ENCODE measurements at regions not wholly inside any gene's neighbourhood (a gene's known extent, or its start where the extent isn't known, plus 50 kb on each side); places are given as distances from the start of the nearest gene placed in this dataset.

DNA sequence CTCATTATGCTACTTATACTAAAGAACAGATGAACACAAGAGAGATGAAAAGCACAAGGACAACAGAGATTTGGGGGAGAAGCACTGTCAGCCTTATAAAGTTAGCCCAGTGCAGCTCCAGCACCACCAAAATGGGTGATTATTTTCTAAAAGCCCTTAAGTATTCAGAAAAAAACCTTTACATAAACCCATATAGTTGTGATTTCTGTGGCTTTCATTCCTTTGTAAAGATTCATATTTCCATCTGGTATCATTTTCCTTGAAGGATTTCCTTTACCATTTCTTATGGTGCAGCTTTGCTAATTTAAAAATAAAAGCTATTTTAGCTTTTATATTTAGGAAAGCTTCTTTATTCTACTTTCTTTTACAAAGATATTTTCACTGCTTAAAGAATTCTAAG is 311.0 kb downstream of the TMEM167A start:
- no peak for DNase-seq (ENCODE audit: low read depth, low spot score)
- no peak overlapping the region for H3K27ac Mint-ChIP-seq (ENCODE audit: unreplicated experiment)
- H3K4me1 Mint-ChIP-seq, result peaks cover 8% of the 10 kb centered on the region
- TF ChIP-seq CTCF (conservative IDR thresholded peaks at IDR 0.05), result no peak
- no peak overlapping the region for H3K4me3 Mint-ChIP-seq
- peaks cover 9% of the 10 kb centered on the region for H3K36me3 Mint-ChIP-seq (ENCODE audit: low read depth)
- H3K27me3 Mint-ChIP-seq (ENCODE audit: low read depth), result no peaks in the 10 kb centered on the region
- peaks cover 12% of the 10 kb centered on the region for H3K9me3 Mint-ChIP-seq

DNA sequence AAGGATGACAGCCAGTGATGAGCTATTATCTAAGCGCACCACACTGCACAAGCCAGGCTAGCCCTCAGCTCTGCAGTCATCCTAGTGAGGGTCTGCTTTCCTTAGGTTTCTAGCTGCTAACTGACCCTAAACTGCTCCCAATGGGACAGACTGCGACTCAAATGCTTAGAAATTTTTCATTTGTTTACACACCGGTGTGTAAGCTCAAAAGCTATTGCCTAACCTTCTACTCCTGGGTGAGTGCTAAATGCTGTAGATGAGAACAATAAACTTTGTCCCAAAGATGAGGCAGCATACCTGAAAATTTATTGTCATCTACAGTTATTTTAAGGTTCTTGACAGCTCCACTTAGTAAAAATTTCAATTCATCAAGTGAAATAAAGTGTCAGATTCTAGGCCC is 311.4 kb downstream of the TMEM167A start:
- H3K36me3 Mint-ChIP-seq (ENCODE audit: low read depth), result peaks cover 5% of the 10 kb centered on the region
- peaks cover 8% of the 10 kb centered on the region for H3K4me1 Mint-ChIP-seq
- peaks cover 8% of the 10 kb centered on the region for H3K9me3 Mint-ChIP-seq
- no peak for DNase-seq (ENCODE audit: low read depth, low spot score)
- H3K27me3 Mint-ChIP-seq (ENCODE audit: low read depth), result no peaks in the 10 kb centered on the region
- no peak for TF ChIP-seq CTCF (conservative IDR thresholded peaks at IDR 0.05)
- no peak overlapping the region for H3K4me3 Mint-ChIP-seq
- H3K27ac Mint-ChIP-seq (ENCODE audit: unreplicated experiment), result no peak overlapping the region

DNA sequence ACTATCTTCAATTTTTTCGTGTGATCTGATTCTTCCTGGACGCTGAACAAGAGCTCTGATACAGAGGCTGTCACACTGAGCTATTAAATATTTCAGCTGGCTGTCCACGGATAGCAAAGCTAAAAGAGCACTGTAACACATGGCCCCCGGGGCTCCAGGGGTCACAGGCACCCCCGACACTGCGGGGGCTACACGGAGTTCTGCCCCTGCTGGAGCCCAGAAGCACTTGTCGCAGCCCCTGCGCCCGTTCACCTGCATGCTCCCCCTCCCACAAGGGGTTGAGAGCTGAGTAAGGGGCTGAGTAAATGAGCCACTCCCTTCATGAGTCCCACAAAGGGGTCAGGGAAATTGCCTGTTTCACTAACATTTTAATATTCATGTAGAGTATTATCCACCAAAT is 316.3 kb downstream of the TMEM167A start:
- peaks cover 11% of the 10 kb centered on the region for H3K4me1 Mint-ChIP-seq

DNA sequence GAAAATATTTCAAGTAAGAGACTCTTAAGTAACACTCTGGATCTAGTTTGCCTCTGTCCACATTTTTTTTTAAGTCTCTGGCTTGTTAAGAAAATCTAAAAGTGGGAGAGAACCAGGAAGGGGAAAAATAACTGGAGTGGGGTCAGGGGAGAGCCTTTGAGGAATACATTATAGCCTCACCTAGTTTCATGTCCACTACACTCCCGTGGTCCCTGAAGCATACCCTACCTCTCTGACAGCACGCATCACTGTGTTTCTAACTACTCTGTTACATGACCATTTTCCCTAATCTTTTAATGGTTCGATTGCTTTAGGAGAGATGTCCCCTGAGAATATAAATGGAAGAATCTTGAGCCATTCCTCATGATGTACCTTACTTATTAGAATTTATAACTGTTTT is 318.3 kb downstream of the TMEM167A start:
- H3K27me3 Mint-ChIP-seq (ENCODE audit: low read depth), result no peaks in the 10 kb centered on the region
- peaks cover 5% of the 10 kb centered on the region for H3K36me3 Mint-ChIP-seq (ENCODE audit: low read depth)
- no peak for DNase-seq (ENCODE audit: low read depth, low spot score)
- TF ChIP-seq CTCF (conservative IDR thresholded peaks at IDR 0.05), result no peak
- peaks cover 18% of the 10 kb centered on the region for H3K4me1 Mint-ChIP-seq
- H3K27ac Mint-ChIP-seq (ENCODE audit: unreplicated experiment), result no peak overlapping the region
- H3K4me3 Mint-ChIP-seq, result no peak overlapping the region
- H3K9me3 Mint-ChIP-seq, result no peaks in the 10 kb centered on the region

More for the DNA sequence above, 316.3 kb downstream of the TMEM167A start:
- H3K27me3 Mint-ChIP-seq (ENCODE audit: low read depth), result no peaks in the 10 kb centered on the region
- no peak overlapping the region for H3K27ac Mint-ChIP-seq (ENCODE audit: unreplicated experiment)
- DNase-seq (ENCODE audit: low read depth, low spot score), result no peak
- TF ChIP-seq CTCF (conservative IDR thresholded peaks at IDR 0.05), result no peak
- H3K9me3 Mint-ChIP-seq, result no peaks in the 10 kb centered on the region
- H3K36me3 Mint-ChIP-seq (ENCODE audit: low read depth), result peaks cover 5% of the 10 kb centered on the region
- H3K4me3 Mint-ChIP-seq, result no peak overlapping the region

DNA sequence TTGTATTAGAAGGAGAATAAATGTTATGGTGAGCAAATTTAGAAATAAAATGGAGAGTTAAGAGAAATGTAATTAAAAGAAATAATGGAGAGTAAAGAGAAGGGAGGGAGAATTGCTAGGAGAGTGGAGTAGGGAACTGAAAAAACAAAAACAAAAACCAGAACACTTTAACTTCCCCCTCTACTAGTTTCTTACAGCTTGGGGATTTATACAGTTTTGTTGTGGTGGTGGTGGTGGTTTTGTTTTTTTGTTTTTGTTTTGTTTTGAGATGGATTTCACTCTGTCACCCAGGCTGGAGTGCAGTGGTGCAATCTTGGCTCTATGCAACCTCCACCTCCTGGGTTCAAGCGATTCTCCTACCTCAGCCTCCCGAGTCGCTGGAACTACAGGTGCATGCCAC is 322.4 kb downstream of the TMEM167A start:
- Mint-ChIP-seq H3K4me3 (no peak overlapping the region), H3K36me3 (ENCODE audit: low read depth) (peaks cover 8% of the 10 kb centered on the region), H3K9me3 (peaks cover 4% of the 10 kb centered on the region), H3K27ac (ENCODE audit: unreplicated experiment) (no peak overlapping the region), H3K27me3 (ENCODE audit: low read depth) (no peaks in the 10 kb centered on the region), H3K4me1 (peaks cover 25% of the 10 kb centered on the region)
- DNase-seq (ENCODE audit: low read depth, low spot score), result no peak
- no peak for TF ChIP-seq CTCF (conservative IDR thresholded peaks at IDR 0.05)

Data from neural crest cell (in vitro differentiated cells).